Panc1 (cell line): ENCODE measurements at regions not wholly inside any gene's neighbourhood (a gene's known extent, or its start where the extent isn't known, plus 50 kb on each side); places are given as distances from the start of the nearest gene placed in this dataset.

ENCODE experiments used
- ATAC-seq: fragments of 200-7000 bp; cut with Tn5 transposase; 2 replicates; pipeline ENCODE4 v1.9.1; 2020; ENCODE audit warnings: mild to moderate bottlenecking, moderate library complexity
- BruUV-seq: library from RNA; stranded (reverse); fragments of 400-500 nt; replicated peaks from 2 replicates; lab custom pipeline; 2021; lab: Mats Ljungman, UMichigan
- CTCF ChIA-PET: fragments of 300-600 bp; sonication (Branson Sonifier 250); formaldehyde crosslinking; loops from one replicate; lab custom pipeline; 2022; ENCODE audit warnings: antibody characterized with exemption; lab: Charles Lee
- POLR2A ChIA-PET: fragments of 300-600 bp; sonication (Branson Sonifier 250); formaldehyde crosslinking; loops from one replicate; lab custom pipeline; 2022; ENCODE audit warnings: antibody characterized with exemption; lab: Charles Lee
- DNase-seq: peaks from one replicate; pipeline ENCODE4 v3.0.0-alpha.2; 2010; ENCODE audit warnings: low read depth, low spot score
- H3K27ac ChIP-seq: 2 replicates; pipeline ENCODE4 v1.5.1; 2011; ENCODE audit warnings: mild to moderate bottlenecking, low read length, inconsistent platforms
- H3K27me3 ChIP-seq: fragments of 200-500 bp; sonication (Bioruptor generic); 2 replicates; pipeline ENCODE4 v1.6.0; 2014; ENCODE audit warnings: low read length, inconsistent platforms; ENCODE audit not compliant: control insufficient read depth, insufficient read depth
- H3K36me3 ChIP-seq: fragments of 200-500 bp; sonication (Bioruptor generic); 2 replicates; pipeline ENCODE4 v1.5.1; 2014; ENCODE audit warnings: inconsistent platforms, mild to moderate bottlenecking, low read length, moderate library complexity; ENCODE audit not compliant: control insufficient read depth, insufficient read depth
- H3K4me1 ChIP-seq: 2 replicates; pipeline ENCODE4 v1.5.1; 2011; ENCODE audit warnings: inconsistent platforms, mild to moderate bottlenecking, low read length, moderate library complexity; ENCODE audit not compliant: control insufficient read depth, insufficient read depth
- H3K4me3 ChIP-seq, 2 experiments: 2 replicates each; pipeline ENCODE4 v1.5.1; 2011 to 2012; ENCODE audit warnings: low read depth in 2 of 2, low read length in 2 of 2, mild to moderate bottlenecking in 2 of 2, inconsistent platforms in 1 of 2, moderate library complexity in 1 of 2
- H3K9me3 ChIP-seq: fragments of 200-500 bp; sonication (Bioruptor generic); 2 replicates; pipeline ENCODE4 v1.5.1; 2014; ENCODE audit warnings: low read depth, mild to moderate bottlenecking, inconsistent platforms, low read length, moderate library complexity; ENCODE audit not compliant: control insufficient read depth, insufficient read depth
- CTCF ChIP-seq: fragments of 450-650 bp; IDR thresholded peaks from 2 replicates; pipeline ENCODE4 v1.5.1; 2017; ENCODE audit warnings: mild to moderate bottlenecking
- POLR2AphosphoS5 ChIP-seq: IDR thresholded peaks from 2 replicates; pipeline ENCODE4 v1.6.1; 2012; ENCODE audit warnings: mild to moderate bottlenecking, low read depth, low read length, moderate library complexity
- SIN3A ChIP-seq: IDR thresholded peaks from 2 replicates; pipeline ENCODE4 v1.6.1; 2012; ENCODE audit warnings: low read depth, mild to moderate bottlenecking, low read length, moderate library complexity, borderline replicate concordance; ENCODE audit not compliant: insufficient read depth
- TCF7L2 ChIP-seq: IDR thresholded peaks from 2 replicates; pipeline ENCODE4 v1.6.1; 2011; ENCODE audit warnings: mild to moderate bottlenecking, low read depth, low read length, inconsistent platforms
- in situ Hi-C: cut with HindIII; loops from 2 replicates; pipeline ENCODE4 v1.10.0; 2016; ENCODE audit warnings: low sequenced_read_pairs, low pct_unique_long_range_greater_than_20kb
- intact Hi-C: fragments of 100-400 bp; cut with micrococcal nuclease; formaldehyde crosslinking; loops from one replicate; pipeline ENCODE4 v1.10.0; 2022; ENCODE audit not compliant: unreplicated experiment
- TF ChIP-seq, protein P1 (sequence below), 2 experiments: IDR thresholded peaks; 2 replicates each; pipeline ENCODE4 v1.6.1; 2011 to 2012; ENCODE audit warnings: low read depth in 2 of 2, control low read depth in 1 of 2, low read length in 1 of 2, mild to moderate bottlenecking in 1 of 2, moderate library complexity in 1 of 2; ENCODE audit not compliant: insufficient read depth in 1 of 2

GRCh38 chr3:115280506-115280905, 133.4 kb upstream of the ZBTB20 start:
- no peaks in the 10 kb centered on the region for H3K4me1 ChIP-seq
- H3K36me3 ChIP-seq = no peaks in the 10 kb centered on the region
- no peaks in the 10 kb centered on the region for H3K9me3 ChIP-seq
- intact Hi-C loops (no loop called here), in situ Hi-C loops (no loop called here)
- no peak overlapping the region for H3K27ac ChIP-seq
- ChIA-PET CTCF (no interaction called here), POLR2A (interaction anchor here (0.7 kb wide), 1 partner anchor 396 kb away, joined by 3 read pairs; no protein-coding TSS in a partner anchor)
- H3K4me3 ChIP-seq = no peak overlapping the region
- no peak for TF ChIP-seq SIN3A
- DNase-seq (no peak), ATAC-seq (no peak)
- BruUV-seq = no TSS peak
- no peaks in the 10 kb centered on the region for H3K27me3 ChIP-seq

- Histone ChIP-seq H3K27ac (no peak overlapping the region), H3K4me3 (no peak overlapping the region), H3K36me3 (no peaks in the 10 kb centered on the region), H3K9me3 (no peaks in the 10 kb centered on the region), H3K4me1 (no peaks in the 10 kb centered on the region), H3K27me3 (no peaks in the 10 kb centered on the region)
- ATAC-seq = no peak
- DNase-seq = no peak
- ChIA-PET CTCF (no interaction called here), POLR2A (no interaction called here)
- in situ Hi-C loops = no loop called here
- intact Hi-C loops = no loop called here
- no TSS peak for BruUV-seq
- no peak for TF ChIP-seq SIN3A
Measured at GRCh38 chr3:115281697-115282675, 134.9 kb upstream of the ZBTB20 start.

GRCh38 chr3:115284980-115285379, 137.9 kb upstream of the ZBTB20 start:
- intact Hi-C loops = no loop called here
- TF ChIP-seq POLR2AphosphoS5 = no peak
- no peak for TF ChIP-seq TCF7L2
- TF ChIP-seq SIN3A = no peak
- no TSS peak for BruUV-seq
- Histone ChIP-seq H3K36me3 (no peaks in the 10 kb centered on the region), H3K9me3 (no peaks in the 10 kb centered on the region), H3K27ac (no peak overlapping the region), H3K4me3 (no peak overlapping the region), H3K27me3 (no peaks in the 10 kb centered on the region), H3K4me1 (no peaks in the 10 kb centered on the region)
- in situ Hi-C loops = no loop called here
- ChIA-PET CTCF (no interaction called here), POLR2A (no interaction called here)
- DNase-seq (no peak), ATAC-seq (no peak)

- ChIA-PET POLR2A (no interaction called here), CTCF (no interaction called here)
- in situ Hi-C loops = no loop called here
- no peaks in the 10 kb centered on the region for H3K36me3 ChIP-seq
- intact Hi-C loops = no loop called here
- H3K27ac ChIP-seq = no peak overlapping the region
- ATAC-seq (no peak), DNase-seq (no peak)
- no peaks in the 10 kb centered on the region for H3K9me3 ChIP-seq
- no TSS peak for BruUV-seq
- H3K4me1 ChIP-seq = no peaks in the 10 kb centered on the region
- TF ChIP-seq SIN3A = no peak
- TF ChIP-seq, protein P1, sequence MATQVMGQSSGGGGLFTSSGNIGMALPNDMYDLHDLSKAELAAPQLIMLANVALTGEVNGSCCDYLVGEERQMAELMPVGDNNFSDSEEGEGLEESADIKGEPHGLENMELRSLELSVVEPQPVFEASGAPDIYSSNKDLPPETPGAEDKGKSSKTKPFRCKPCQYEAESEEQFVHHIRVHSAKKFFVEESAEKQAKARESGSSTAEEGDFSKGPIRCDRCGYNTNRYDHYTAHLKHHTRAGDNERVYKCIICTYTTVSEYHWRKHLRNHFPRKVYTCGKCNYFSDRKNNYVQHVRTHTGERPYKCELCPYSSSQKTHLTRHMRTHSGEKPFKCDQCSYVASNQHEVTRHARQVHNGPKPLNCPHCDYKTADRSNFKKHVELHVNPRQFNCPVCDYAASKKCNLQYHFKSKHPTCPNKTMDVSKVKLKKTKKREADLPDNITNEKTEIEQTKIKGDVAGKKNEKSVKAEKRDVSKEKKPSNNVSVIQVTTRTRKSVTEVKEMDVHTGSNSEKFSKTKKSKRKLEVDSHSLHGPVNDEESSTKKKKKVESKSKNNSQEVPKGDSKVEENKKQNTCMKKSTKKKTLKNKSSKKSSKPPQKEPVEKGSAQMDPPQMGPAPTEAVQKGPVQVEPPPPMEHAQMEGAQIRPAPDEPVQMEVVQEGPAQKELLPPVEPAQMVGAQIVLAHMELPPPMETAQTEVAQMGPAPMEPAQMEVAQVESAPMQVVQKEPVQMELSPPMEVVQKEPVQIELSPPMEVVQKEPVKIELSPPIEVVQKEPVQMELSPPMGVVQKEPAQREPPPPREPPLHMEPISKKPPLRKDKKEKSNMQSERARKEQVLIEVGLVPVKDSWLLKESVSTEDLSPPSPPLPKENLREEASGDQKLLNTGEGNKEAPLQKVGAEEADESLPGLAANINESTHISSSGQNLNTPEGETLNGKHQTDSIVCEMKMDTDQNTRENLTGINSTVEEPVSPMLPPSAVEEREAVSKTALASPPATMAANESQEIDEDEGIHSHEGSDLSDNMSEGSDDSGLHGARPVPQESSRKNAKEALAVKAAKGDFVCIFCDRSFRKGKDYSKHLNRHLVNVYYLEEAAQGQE (IDR thresholded peaks at IDR 0.05; ENCODE audit: insufficient read depth in 1 of 2, low read depth in 2 of 2, low read length in 1 of 2) = no peak
- no peak for TF ChIP-seq TCF7L2
- no peak for TF ChIP-seq CTCF
- TF ChIP-seq POLR2AphosphoS5 = no peak
- no peaks in the 10 kb centered on the region for H3K27me3 ChIP-seq
- no peak overlapping the region for H3K4me3 ChIP-seq
Measured at GRCh38 chr3:115286529-115287197, 139.6 kb upstream of the ZBTB20 start.
